Activated gamma-delta T cell treated with anti-CD3 and anti-CD28 coated beads, Interleukin-2, amount 50 U/mL, for 16 hours (primary cell): ENCODE measurements at regions not wholly inside any gene's neighbourhood (a gene's known extent, or its start where the extent isn't known, plus 50 kb on each side); places are given as distances from the start of the nearest gene placed in this dataset.

ENCODE experiments used
- DNase-seq: peaks from one replicate; pipeline ENCODE4 v3.0.0-alpha.2; 2020; ENCODE audit warnings: low read depth

- no peak for DNase-seq
These were observed 684.5 kb upstream of the ARGLU1 start for GRCh38 chr13:107252428-107252827.

- DNase-seq: no peak
These were observed 684.1 kb upstream of the ARGLU1 start for GRCh38 chr13:107252021-107252420.

- DNase-seq: no peak
These were observed 683.4 kb upstream of the ARGLU1 start for GRCh38 chr13:107251341-107251740.

GRCh38 chr13:107250628-107251027, 682.7 kb upstream of the ARGLU1 start:
- DNase-seq: no peak

GRCh38 chr13:107244241-107244640, 676.3 kb upstream of the ARGLU1 start:
- DNase-seq: no peak

GRCh38 chr13:107242138-107242537, 674.2 kb upstream of the ARGLU1 start:
- DNase-seq: no peak

GRCh38 chr13:107241381-107241780, 673.4 kb upstream of the ARGLU1 start:
- no peak for DNase-seq

GRCh38 chr13:107239213-107239612, 671.3 kb upstream of the ARGLU1 start:
- no peak for DNase-seq

- no peak for DNase-seq
These were observed 670.5 kb upstream of the ARGLU1 start for GRCh38 chr13:107238262-107238981.

- no peak for DNase-seq
These were observed 666.6 kb upstream of the ARGLU1 start for GRCh38 chr13:107234319-107235073.

GRCh38 chr13:107233541-107233940, 665.6 kb upstream of the ARGLU1 start:
- DNase-seq: no peak

- no peak for DNase-seq
These were observed 664.0 kb upstream of the ARGLU1 start for GRCh38 chr13:107231944-107232343.

- DNase-seq: no peak
These were observed 655.9 kb upstream of the ARGLU1 start for GRCh38 chr13:107223867-107224266.

GRCh38 chr13:107222597-107222996, 654.7 kb upstream of the ARGLU1 start:
- no peak for DNase-seq

GRCh38 chr13:107220245-107220644, 652.3 kb upstream of the ARGLU1 start:
- DNase-seq: no peak

- no peak for DNase-seq
These were observed 649.3 kb upstream of the ARGLU1 start for GRCh38 chr13:107217251-107217650.

GRCh38 chr13:107216046-107216755, 648.3 kb upstream of the ARGLU1 start:
- no peak for DNase-seq

- DNase-seq: no peak
These were observed 643.1 kb upstream of the ARGLU1 start for GRCh38 chr13:107211073-107211472.

GRCh38 chr13:107210723-107211030, 642.7 kb upstream of the ARGLU1 start:
- no peak for DNase-seq

GRCh38 chr13:107209824-107210722, 642.1 kb upstream of the ARGLU1 start:
- DNase-seq: no peak

GRCh38 chr13:107208889-107209288, 641.0 kb upstream of the ARGLU1 start:
- DNase-seq: no peak
